SKM-1 (cell line): ENCODE measurements at regions not wholly inside any gene's neighbourhood (a gene's known extent, or its start where the extent isn't known, plus 50 kb on each side); places are given as distances from the start of the nearest gene placed in this dataset.
"Not testable (repeated sequence)": the region's sequence is repeated elsewhere in the genome, so short reads cannot be mapped to it uniquely, and the experiment has no call there.

ENCODE experiments used
- DNase-seq: peaks from one replicate; lab custom pipeline; 2025; ENCODE audit not compliant: unreplicated experiment; lab: John Stamatoyannopoulos, UW

GRCh38 chr12:82300611-82301010 lies 57.6 kb downstream of the CCDC59 start:
- no peak for DNase-seq

DNA sequence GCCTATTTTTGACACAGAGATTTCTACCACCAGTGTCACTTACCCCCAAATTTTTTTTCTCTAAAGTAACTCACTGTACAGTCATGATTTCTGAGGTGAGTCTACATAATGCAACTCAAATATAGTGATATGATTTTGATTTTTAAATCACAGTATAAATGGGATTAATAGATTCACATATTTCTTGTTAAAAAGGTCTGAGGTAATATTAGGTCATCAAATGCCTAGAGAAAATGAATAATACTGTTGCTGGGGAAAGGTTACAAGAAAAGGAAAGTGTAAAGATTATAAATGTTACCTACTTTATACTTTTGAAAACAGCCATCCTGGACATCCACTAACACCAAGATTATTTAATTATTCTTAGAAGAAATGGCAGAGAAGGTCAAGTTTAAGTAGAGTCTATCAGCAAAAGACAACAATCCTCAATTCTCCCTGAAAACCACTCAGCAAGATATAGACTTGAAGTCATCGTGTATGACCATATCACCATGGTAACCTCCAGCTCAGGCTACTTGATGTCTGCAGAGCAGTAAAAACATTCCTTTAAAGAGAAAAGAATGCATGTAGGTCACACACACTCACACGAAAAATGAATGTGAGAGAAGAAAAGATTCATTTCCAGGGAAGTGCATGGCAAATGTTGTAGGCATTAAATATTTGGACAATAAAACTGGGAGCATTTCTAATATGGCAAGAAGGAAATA lies 58.7 kb downstream of the CCDC59 start:
- no peak for DNase-seq

DNA sequence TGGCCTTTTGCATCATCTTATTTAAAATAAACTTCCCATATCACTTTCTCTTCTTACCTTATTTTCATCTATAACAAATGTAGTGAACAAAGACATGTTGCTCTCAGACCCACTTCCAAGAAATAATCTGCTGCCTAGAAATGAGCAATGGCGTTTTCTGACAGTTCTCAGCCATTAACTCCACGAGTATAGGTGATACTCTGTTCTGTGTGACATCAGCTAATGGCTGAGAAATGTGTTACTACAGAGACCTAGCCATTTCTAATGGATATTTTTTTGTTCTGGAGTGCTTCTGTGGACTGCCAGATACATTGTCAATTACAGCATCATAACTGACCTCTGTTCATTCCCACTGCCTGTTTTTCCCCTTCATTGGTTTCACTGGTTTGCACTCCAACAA lies 67.8 kb downstream of the CCDC59 start:
- DNase-seq = no peak

- not testable (repeated sequence) for DNase-seq
These were observed 76.9 kb downstream of the CCDC59 start for GRCh38 chr12:82281335-82281734.

DNA sequence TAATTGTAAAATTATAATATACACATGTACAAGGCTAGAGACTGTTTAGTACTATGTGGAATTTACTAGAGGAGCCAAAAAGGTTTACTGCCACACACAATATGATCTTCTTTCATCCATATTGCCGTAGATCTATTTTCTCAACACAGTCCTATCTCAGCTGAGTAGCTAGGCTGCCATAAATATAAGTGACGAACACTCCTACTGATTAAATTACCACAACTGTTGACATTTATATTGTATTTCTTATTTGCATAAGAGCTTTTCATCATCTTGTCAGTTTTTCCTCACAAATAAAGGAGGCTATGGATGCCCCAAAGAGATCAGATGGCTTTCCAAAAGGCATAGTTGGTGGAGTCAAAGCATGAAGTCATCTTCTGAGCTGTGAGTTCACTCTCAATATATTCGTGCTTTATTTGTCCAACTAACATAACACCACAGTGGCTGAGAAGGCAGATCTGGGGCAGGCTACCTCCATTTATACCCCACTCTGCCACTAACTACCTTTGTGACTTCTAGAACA lies 78.6 kb downstream of the CCDC59 start:
- no peak for DNase-seq

DNA sequence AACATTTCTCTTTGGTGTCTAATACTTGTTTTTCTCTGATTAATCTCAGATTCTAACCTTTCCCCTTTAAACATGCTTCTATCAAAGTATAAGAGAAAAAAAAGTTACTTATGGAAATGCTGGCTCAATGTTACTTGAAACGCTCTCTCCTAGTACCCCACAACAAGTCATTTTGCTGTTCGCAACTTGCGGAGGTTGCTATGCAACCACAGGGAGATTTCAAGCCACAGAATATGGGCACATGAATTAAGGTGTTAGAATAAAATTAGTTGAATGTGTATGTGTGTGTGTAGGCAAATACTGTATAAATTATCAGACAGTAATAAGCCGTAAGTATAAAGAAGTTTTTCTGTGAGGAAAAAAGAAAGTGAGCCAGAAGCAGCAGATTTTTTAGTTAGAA lies 80.6 kb downstream of the CCDC59 start:
- no peak for DNase-seq

DNA sequence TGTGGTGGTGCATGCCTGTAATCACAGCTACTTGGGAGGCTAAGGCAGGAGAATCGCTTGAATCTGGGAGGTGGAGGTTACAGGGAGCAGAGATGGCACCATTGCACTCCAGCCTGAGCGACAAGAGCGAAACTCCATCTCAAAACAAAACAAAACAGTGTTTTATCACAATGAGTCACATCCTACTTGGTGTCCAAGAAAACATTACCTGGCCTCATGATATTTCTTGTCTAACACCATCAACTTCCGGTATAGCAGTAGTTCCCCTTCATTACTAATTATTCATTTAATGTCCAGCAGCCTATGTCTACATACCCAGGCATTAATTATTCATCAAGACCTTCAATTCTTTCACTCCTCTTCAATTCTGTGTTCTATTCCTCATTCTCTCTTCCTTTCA lies 115.5 kb downstream of the CCDC59 start:
- no peak for DNase-seq

DNA sequence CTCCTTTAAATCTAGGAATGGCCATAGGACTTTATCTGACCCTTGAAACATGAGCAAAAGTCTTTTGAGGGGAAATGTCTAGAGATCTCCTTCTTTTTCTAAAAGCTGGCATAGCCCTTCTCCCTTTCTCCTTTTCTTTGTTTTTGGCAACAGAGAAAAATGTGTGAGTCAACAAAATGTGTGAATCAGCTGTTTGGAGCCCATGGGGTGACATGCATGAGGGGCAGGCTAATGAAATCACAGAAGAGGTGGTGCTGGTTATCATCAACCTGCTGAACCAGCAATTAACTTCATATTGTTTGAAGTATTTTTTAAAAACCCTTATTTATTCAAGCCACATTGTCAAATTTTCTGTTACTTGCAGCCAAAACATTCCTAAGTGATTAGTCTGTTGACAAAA lies 132.3 kb downstream of the CCDC59 start:
- DNase-seq = no peak

DNA sequence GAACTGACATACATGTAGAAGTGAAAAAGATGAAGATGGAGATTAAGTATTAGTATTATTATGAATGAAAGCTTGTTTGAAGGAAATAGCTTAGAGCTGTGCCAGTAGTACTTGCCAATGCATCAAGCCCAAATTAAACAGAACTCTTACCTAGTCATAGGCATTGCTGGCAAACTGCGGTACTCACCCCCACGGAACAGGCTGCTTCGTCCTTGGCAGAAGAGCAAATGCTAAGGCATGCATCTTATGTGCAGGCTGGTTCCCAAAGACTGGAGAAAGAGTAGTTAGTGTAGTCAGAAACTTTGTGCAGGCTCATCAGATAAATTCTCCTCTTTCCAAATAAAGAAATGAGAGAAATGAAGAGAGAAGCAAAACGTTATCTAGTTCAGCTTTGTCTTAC lies 134.8 kb downstream of the CCDC59 start:
- DNase-seq = no peak

- no peak for DNase-seq
These were observed 141.7 kb downstream of the CCDC59 start for GRCh38 chr12:82216475-82216874.

- DNase-seq = no peak
These were observed 144.4 kb downstream of the CCDC59 start for GRCh38 chr12:82213761-82214160.

DNA sequence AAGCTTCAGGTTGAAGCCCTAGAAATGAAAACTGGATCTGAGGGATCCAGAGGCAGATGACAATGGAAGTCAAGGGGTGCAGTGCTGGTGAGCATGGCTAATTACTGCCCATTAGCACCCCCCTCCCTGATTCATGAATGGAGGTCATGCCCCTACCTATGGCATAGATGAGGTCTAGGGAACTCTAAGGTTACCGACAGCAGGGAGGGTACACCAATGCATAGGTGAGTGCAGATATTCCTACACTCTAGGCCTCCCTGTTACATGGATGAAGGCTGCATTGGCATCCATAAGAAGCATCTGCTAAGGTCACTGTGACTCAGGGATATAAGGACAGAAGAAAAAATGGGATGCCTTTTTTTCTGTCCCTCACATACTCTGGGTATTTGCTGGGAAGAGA lies 147.3 kb downstream of the CCDC59 start:
- no peak for DNase-seq

DNA sequence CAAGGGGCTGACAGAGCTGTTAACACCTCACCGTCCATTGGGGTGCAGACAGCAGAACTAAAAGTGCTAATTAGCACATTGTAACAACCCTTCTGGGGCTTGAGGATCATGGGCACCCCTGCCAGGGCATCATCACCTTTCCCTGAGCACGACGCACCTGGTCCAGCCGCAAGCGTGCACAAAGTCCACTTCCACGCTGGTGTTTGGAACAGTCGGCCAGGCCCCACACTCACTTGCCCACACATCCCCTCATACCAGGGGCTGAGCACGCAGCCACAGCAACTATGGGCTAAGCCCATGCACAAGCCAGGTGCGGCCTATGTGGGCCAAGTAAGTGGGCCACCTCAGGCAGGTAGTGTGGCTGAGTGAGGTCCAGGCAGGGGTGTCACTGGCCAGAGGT lies 148.7 kb downstream of the CCDC59 start:
- DNase-seq = no peak

- no peak for DNase-seq
These were observed 150.6 kb downstream of the CCDC59 start for GRCh38 chr12:82207556-82207955.

GRCh38 chr12:82203086-82203485 lies 155.1 kb downstream of the CCDC59 start:
- no peak for DNase-seq

DNA sequence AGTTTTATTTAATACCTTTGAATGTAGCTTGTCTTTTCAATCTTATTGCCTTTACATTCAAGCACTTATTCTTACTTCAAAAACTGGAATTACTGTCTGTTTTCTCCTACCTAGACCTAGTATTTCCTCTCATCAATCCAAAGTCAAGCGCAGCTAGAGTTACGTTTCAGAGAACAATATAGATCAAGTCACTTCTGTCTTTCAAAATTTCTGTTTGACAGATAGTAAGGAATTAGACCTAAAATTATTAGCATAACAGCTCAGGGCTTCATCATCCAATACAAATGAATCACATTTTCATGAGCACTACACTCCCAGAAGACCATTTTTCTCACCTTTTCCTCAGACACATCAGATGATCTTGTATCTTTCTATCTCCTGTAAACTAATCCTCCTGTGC lies 170.6 kb downstream of the CCDC59 start:
- DNase-seq = no peak

DNA sequence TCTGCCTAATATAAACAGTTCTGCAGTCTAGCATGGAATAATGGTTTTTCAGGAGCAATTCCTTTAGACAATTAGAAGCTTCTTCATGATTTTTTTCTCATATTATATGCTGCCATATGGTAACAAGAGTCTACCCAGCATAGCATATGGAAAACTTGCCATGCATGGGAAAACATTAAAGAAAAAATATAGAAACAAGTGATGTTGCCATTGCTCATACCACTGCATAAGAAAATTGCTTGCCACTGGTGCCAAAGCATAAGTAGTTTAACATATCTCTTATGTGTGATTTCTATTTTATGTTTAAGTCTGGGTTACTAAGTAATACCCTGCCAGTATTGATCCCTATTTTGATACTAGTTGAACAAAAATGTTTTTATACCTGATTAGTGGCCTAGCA lies 171.2 kb downstream of the CCDC59 start:
- no peak for DNase-seq

DNA sequence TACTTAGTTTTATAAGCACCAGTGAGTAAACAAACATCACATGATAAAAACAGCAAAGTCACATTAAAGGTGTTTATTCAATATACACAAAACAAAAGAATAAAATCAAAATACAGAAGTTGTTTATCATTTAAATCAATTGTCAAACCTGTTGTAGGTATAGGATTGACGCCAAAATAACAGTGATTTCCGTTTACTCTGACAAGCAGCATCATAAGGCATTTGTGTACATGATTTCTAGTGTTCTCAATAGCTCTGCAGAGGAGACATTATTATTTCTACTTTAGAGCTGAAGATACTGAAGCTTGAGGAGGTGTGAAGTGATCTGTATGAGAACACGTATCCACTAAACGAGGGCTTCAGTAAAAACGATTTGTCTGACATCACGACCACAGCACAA lies 171.9 kb downstream of the CCDC59 start:
- no peak for DNase-seq

- DNase-seq = no peak
These were observed 173.3 kb downstream of the CCDC59 start for GRCh38 chr12:82184844-82185243.

DNA sequence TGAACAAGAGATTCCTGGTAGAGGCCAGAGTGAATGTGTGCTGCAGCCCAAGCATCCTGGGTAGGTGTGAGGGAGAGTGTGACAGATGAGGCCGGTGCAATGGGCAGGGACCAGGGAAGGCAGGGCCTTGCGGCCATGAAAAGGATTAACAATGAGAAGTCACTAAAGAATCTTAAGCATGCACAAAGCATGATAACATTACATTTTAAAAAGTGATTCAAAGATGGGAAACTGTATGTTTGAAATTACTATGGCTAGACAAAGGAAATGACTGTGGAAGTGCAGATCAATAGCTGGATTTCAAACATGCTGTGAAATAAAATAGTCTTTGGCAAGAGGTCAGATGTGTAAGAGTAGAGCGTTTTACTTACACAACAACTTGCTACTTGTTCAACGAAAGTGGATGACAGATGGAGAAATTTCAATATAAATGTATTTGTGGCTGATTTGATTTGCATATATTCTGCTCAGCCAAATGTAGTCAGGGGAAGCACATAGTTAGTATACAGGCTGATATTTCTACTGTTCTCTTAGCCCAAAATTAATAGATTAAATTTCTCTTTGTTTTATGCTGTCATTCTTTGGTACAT lies 175.5 kb downstream of the CCDC59 start:
- DNase-seq = no peak

GRCh38 chr12:82176761-82177490 lies 181.3 kb downstream of the CCDC59 start:
- no peak for DNase-seq

GRCh38 chr12:82176026-82176425 lies 182.2 kb downstream of the CCDC59 start:
- DNase-seq = no peak
